Stimulated activated CD4-positive, alpha-beta T cell treated with anti-CD3 and anti-CD28 coated beads, Interleukin-12 subunit alpha, Interleukin-12 subunit beta, amount 100 ng/mL, for 4 hours (primary cell): ENCODE measurements at regions not wholly inside any gene's neighbourhood (a gene's known extent, or its start where the extent isn't known, plus 50 kb on each side); places are given as distances from the start of the nearest gene placed in this dataset.

ENCODE experiments used
- DNase-seq: peaks from one replicate; pipeline ENCODE4 v3.0.0-alpha.2; 2020

GRCh38 chr15:61736790-61737189, 323.5 kb downstream of the VPS13C start:
- DNase-seq, result no peak

DNA sequence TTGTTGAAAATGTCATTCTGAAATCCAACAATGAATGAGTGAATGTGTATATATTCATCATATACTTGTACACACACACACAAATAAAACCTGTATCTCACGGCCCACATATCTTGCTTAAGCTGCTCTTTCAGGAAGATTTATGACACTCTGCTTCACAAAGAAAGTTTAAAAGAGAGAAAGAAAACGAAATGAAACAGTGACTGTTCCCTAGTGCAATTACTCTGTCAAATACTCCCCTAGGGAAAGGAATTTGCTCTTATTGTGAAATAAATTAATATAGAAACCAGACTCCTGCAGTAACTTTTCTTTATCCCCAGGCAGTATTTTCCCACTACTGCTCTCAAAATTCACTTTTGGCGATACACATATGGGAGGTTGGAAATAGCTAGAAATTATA, 329.1 kb downstream of the VPS13C start:
- DNase-seq, result no peak

GRCh38 chr15:61729646-61730045, 330.6 kb downstream of the VPS13C start:
- DNase-seq, result no peak

DNA sequence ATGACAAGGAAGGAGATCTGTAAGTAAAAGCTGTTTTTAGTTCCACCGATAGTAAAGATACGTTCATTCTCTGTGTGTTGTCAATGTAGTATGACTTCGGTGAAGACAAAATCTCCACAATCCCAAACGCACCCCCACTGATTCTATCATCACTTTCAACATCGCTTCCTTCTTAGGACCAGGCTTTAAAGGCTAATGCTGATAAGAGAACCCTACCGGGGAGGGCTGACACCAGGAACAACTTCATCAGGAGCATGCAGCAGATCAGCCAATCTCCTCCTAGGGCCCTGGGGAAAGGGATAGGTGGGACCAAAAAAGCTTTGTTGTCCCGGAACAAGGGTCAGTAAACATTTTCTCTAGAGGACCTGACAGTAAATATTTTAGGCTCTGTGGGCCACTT, 334.1 kb downstream of the VPS13C start:
- DNase-seq, result no peak

DNA sequence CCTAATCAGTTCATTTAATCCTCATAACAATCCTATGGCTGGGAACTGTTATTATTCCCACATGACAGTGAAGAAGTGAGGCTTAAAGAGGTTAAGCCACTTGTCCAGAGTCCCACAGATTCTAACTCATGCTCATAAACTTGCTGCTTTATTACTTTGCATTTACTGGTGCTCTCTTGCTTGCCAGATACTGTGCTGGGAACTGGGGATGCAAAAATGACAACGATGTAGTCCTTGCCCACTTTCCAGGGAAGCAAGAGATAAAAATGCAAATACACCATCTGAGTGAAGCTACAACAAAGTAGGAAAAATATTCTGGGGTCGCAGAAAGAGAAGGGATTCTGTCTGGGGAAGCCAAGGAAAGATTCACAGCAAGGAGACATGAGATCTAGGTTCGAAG, 335.0 kb downstream of the VPS13C start:
- no peak for DNase-seq

- no peak for DNase-seq
Measured at GRCh38 chr15:61724251-61724939, 335.9 kb downstream of the VPS13C start.

DNA sequence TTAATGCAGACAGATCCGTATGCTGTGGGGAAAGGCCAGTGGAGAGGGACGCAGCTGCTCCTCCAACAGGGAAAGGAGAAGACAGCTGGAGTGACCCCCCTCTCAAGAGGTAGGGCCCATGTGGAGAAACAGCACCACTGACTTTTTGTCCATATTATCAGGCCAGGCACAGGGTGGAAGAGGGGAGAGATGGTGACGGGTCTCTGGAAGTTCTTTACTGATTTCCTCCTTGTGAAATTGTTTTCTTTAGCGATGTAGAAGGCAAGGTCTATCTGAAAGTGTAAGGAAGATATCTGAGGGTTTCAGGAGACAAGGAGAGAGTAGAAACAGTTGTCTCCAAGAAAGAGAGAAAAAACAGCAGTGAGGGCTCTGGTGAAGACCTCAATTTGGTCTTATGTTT, 338.8 kb downstream of the VPS13C start:
- no peak for DNase-seq

DNA sequence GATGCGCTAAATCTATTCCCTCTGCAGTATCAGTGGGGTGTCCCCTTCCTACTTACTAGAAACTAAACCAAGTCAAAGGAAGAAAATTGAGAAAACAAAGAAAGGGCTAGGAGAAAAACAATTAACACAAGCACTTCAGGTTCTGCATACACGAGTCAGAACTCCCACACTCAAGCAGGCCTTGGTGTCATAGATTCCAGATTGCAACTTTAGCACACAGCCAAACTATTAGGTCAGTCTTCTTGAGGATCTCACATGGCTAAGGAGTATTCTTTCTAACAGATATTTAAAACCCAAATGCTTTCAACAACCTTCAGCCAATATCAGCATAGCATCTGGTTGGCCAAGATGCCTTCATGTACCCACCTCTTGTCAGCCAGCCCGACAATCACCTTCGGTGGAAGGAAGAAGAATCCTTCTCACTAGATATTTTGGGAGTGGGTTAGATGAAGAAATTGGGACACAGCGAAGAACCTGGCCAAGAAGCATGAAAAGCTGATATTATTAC, 340.0 kb downstream of the VPS13C start:
- no peak for DNase-seq

- DNase-seq, result no peak
Measured at GRCh38 chr15:61715082-61715481, 345.2 kb downstream of the VPS13C start.

DNA sequence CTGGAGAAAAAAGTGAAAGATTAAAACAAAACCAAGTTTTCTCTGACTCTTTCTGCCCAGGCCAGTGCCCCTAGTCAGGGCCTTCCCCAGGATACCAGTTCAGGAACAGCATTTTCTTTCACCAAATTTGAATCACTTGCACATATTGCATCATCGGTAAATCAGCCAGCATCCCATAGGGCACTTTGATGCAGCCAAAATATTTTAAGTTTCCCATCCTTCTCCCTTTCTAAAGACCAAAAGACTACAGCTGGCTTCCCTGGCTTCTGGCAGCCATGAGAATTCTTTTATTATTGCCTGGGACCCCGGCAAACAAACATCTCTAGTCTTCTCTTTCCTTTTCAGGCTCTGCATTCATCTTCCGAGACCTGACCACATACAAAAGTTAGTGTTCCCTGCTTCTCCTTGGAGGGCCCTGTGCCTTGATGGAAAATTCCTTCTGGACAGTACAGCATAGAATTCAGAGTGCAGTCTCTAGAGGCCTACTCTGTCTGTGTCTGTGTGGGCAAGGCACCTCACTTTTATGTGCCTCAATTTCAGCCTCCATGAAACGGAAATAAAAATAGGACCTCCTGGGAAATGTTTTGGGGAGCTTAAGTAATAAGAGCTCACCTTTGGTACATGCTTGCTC, 348.0 kb downstream of the VPS13C start:
- DNase-seq, result no peak

DNA sequence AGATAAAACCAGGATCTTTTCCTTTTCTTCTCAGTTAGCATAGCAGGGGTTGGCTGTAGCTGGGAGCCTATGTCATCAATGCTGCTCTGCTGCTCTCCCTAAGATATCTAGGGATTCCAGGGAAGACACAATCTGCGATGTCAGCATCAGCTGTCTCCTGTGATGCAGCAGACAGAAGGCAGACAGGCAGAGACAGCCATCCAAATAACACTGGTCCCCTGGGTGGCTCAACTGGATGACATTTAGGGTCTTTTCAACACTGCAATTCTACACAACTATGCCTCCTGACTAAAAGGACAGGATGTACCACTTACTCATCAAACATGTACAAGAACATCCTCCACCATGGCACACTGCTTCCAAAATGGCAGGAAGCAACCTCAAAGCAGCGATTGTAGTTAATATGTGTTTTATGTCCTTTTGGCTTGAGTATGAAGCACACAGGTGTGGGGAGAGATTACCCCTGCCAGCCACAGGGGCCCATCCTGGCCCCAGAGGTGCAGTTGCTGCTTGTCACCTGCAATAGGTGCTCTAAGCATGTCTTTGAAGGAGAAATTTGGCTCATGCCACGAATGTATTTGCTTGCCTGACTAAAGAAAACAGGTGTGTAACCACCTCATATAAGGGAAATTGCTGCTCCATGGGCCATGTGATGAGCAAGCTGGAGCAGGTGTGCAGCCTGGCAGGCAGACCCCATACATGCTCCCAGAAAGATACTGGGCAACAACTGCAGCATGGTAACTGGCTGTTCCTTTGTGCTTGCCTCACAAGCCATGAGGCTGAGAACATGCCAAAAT, 357.8 kb downstream of the VPS13C start:
- DNase-seq, result no peak

GRCh38 chr15:61701455-61701854, 358.8 kb downstream of the VPS13C start:
- DNase-seq, result no peak

- no peak for DNase-seq
Measured at GRCh38 chr15:61700803-61701202, 359.4 kb downstream of the VPS13C start.

- DNase-seq, result no peak
Measured at GRCh38 chr15:61697796-61698195, 362.5 kb downstream of the VPS13C start.

GRCh38 chr15:61689067-61689466, 371.2 kb downstream of the VPS13C start:
- no peak for DNase-seq

GRCh38 chr15:61687651-61688050, 372.6 kb downstream of the VPS13C start:
- DNase-seq, result no peak

GRCh38 chr15:61687124-61687523, 373.1 kb downstream of the VPS13C start:
- DNase-seq, result no peak

DNA sequence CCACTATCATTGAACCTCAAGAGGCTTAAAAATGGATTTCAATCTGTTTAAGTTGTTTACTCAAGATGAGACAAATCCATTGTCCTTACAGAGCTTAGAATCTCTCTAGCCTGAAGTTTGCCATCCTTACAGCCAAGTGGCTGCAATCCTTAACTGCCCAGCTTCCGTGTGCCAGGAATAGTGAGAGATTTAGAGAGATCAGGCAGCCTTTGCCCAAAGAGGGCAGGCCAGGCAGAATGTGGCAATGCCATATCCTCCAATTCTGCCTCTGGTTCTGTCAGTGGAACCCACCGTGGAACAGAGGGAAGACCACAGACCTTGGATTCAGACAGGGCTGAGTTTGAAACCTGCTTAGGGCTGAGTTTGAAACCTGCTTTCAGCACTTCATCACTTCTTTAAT, 374.3 kb downstream of the VPS13C start:
- no peak for DNase-seq

GRCh38 chr15:61685534-61685933, 374.7 kb downstream of the VPS13C start:
- no peak for DNase-seq

GRCh38 chr15:61684749-61685467, 375.3 kb downstream of the VPS13C start:
- DNase-seq, result no peak

GRCh38 chr15:61682891-61683735, 377.1 kb downstream of the VPS13C start:
- DNase-seq, result no peak

DNA sequence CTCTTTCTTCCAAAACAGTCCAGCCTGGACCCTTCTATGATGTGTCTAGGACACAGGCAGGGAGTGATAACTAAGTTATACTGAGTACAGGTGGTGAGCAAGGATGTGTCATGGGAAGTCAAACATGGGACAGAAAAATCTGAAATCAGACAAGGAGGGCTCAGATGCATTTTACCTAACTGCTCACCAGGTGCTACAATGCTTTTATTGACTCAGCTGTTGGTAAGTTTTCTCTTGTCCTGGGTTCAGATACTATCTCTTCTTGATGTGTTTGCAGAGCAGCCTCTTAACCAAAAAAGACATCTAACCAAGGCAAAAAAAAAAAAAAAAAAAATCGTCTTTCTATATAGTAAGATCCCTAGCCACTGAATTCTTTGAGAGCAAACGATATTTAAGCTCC, 378.6 kb downstream of the VPS13C start:
- DNase-seq, result no peak
